ENCODE measurements at regions not wholly inside any gene's neighbourhood (a gene's known extent, or its start where the extent isn't known, plus 50 kb on each side); places are given as distances from the start of the nearest gene placed in this dataset.

GRCh38 chr5:90109285-90109684 lies 300.3 kb downstream of the CETN3 start:
- Histone ChIP-seq H4K20me1 (replicated peaks in 1 of 2; ENCODE audit: control insufficient read depth in 1 of 2, insufficient read depth in 2 of 2, low read length in 2 of 2) (no peaks in the 10 kb centered on the region), H3K9me3 (ENCODE audit: insufficient read depth in 2 of 2, low read depth in 1 of 2, low read length in 1 of 2) (peaks cover 0 to 3% of the 10 kb centered on the region in 2 experiments; a peak in 1 of 4 replicates), H2BK5ac (ENCODE audit: low read depth, low read length) (no peak overlapping the region), H3K23me2 (ENCODE audit: low read depth, low read length) (no peaks in the 10 kb centered on the region), H3K56ac (replicated peaks; ENCODE audit: insufficient read length, low read depth, low read length) (no peak overlapping the region), H3K4me2 (ENCODE audit: insufficient read depth in 1 of 2, low read depth in 2 of 2, low read length in 2 of 2) (no peak overlapping the region), H3K27me3 (replicated peaks in 1 of 4; ENCODE audit: control insufficient read depth in 3 of 4, extremely low read depth in 1 of 4, insufficient read depth in 3 of 4, low read length in 3 of 4) (no peaks in the 10 kb centered on the region), H4K8ac (ENCODE audit: extremely low read depth, insufficient read depth, low read length) (no peak overlapping the region), H2BK15ac (ENCODE audit: low read length) (no peak overlapping the region), H3K14ac (ENCODE audit: insufficient read length) (no peak overlapping the region), H3K4me3 (ENCODE audit: extremely low read depth in 1 of 4, insufficient read depth in 2 of 4, low read depth in 3 of 4, low read length in 4 of 4) (no peak overlapping the region), H3K79me2 (ENCODE audit: control insufficient read depth in 1 of 2, insufficient read depth in 2 of 2, low read length in 2 of 2) (no peaks in the 10 kb centered on the region), H3K36me3 (ENCODE audit: control insufficient read depth in 2 of 4, insufficient read depth in 4 of 4, low read length in 3 of 4) (no peaks in the 10 kb centered on the region), H2BK12ac (ENCODE audit: low read depth, low read length) (no peak overlapping the region), H3K18ac (ENCODE audit: extremely low read depth, low read length) (no peak overlapping the region), H3K27ac (ENCODE audit: low read depth, low read length) (no peak overlapping the region), H2AFZ (ENCODE audit: low read length) (no peak overlapping the region), H2AK5ac (ENCODE audit: low read depth, low read length) (no peak overlapping the region), H3K9ac (replicated peaks in 1 of 4; ENCODE audit: extremely low read depth in 1 of 4, low read depth in 3 of 4, low read length in 3 of 4) (no peak overlapping the region), H4K91ac (replicated peaks; ENCODE audit: insufficient read length, low read length) (no peak overlapping the region), H3K4ac (replicated peaks; ENCODE audit: insufficient read length, low read depth, low read length) (no peak overlapping the region), H2BK20ac (ENCODE audit: low read length) (no peak overlapping the region), H4K5ac (ENCODE audit: insufficient read length, low read depth, low read length) (no peak overlapping the region), H3K4me1 (replicated peaks in 1 of 4; ENCODE audit: control insufficient read depth in 3 of 4, insufficient read depth in 4 of 4, low read length in 3 of 4) (no peaks in the 10 kb centered on the region), H2BK120ac (replicated peaks; ENCODE audit: low read depth, low read length) (no peak overlapping the region), H3K23ac (ENCODE audit: insufficient read length) (no peak overlapping the region), H3K79me1 (ENCODE audit: low read depth, low read length) (no peaks in the 10 kb centered on the region)
- POLR2A ChIA-PET (ENCODE audit: partially characterized antibody) = no interaction called here
- FAIRE-seq (no peak), DNase-seq (ENCODE audit: low read depth in 1 of 2, low spot score in 2 of 2) (no peak)
- WGBS, 2 experiments (ENCODE audit: extremely low coverage in 1 of 2, insufficient coverage in 1 of 2, insufficient read length in 1 of 2, insufficient replicate concordance in 2 of 2, low coverage in 1 of 2, low lambda C conversion rate in 2 of 2, missing lambda C conversion rate in 1 of 2) = 48% methylated on average over 2 of the region's 2 CpGs; no CpG with 5 or more reads in 1 of the 2 experiments
- CTCF ChIA-PET (ENCODE audit: partially characterized antibody) = no interaction called here
- TF ChIP-seq EZH2 (IDR thresholded peaks at IDR 0.05; ENCODE audit: low read depth, low read length, severe bottlenecking) (no peak), KDM5A (IDR thresholded peaks at IDR 0.05; ENCODE audit: low read length) (no peak), SP2 (IDR thresholded peaks at IDR 0.05; ENCODE audit: low read length) (no peak), SUZ12 (IDR thresholded peaks at IDR 0.05; ENCODE audit: low read length) (no peak), USF2 (IDR thresholded peaks at IDR 0.05; ENCODE audit: low read length) (no peak), TEAD4 (IDR thresholded peaks at IDR 0.05; ENCODE audit: low read depth, low read length) (no peak), HDAC2 (IDR thresholded peaks at IDR 0.05; ENCODE audit: borderline replicate concordance in 1 of 2, low read depth in 2 of 2, low read length in 2 of 2) (no peak), BRCA1 (IDR thresholded peaks at IDR 0.05; ENCODE audit: low read depth, low read length) (no peak), PHF8 (conservative IDR thresholded peaks at IDR 0.05; ENCODE audit: low read depth, low read length) (no peak), KDM1A (IDR thresholded peaks at IDR 0.05; ENCODE audit: borderline replicate concordance, low read length) (no peak), POLR2A (IDR thresholded peaks at IDR 0.05; ENCODE audit: control extremely low read depth in 1 of 2, low read depth in 2 of 2, low read length in 2 of 2) (no peak), SAP30 (IDR thresholded peaks at IDR 0.05; ENCODE audit: insufficient read depth, insufficient replicate concordance, low read length) (no peak), RBBP5 (IDR thresholded peaks at IDR 0.05; ENCODE audit: borderline replicate concordance, low read depth, low read length) (no peak), NRF1 (IDR thresholded peaks at IDR 0.05; ENCODE audit: low read depth, low read length) (no peak), JUND (IDR thresholded peaks at IDR 0.05; ENCODE audit: low read length) (no peak)
